Caco-2 (cell line): ENCODE measurements at regions not wholly inside any gene's neighbourhood (a gene's known extent, or its start where the extent isn't known, plus 50 kb on each side); places are given as distances from the start of the nearest gene placed in this dataset.

ENCODE experiments used
- BruUV-seq: library from RNA; stranded (reverse); fragments of 400-500 nt; replicated peaks from 2 replicates; lab custom pipeline; 2021; lab: Mats Ljungman, UMichigan
- CTCF ChIA-PET: fragments of 300-600 bp; sonication (Branson Sonifier 250); formaldehyde crosslinking; loops from one replicate; lab custom pipeline; 2022; ENCODE audit warnings: antibody characterized with exemption; lab: Charles Lee
- POLR2A ChIA-PET: fragments of 300-600 bp; sonication (Branson Sonifier 250); formaldehyde crosslinking; loops from one replicate; lab custom pipeline; 2022; ENCODE audit warnings: antibody characterized with exemption; lab: Charles Lee
- DNase-seq, 2 experiments: peaks; one replicate each; pipeline versions ENCODE4 v3.0.0 to v3.0.0-alpha.2; 2020 to 2022
- H3K27me3 ChIP-seq: replicated peaks from 2 replicates; pipeline ENCODE4 v1.6.0; 2011; ENCODE audit warnings: low read length; ENCODE audit not compliant: control insufficient read depth, insufficient read depth
- H3K36me3 ChIP-seq: 2 replicates; pipeline ENCODE4 v1.5.1; 2011; ENCODE audit warnings: low read length; ENCODE audit not compliant: control insufficient read depth, insufficient read depth
- H3K4me1 ChIP-seq: fragments of 250-450 bp; sonication (Bioruptor Pico); 2 replicates; pipeline ENCODE4 v1.5.1; 2020; ENCODE audit warnings: mild to moderate bottlenecking
- H3K4me3 ChIP-seq: 2 replicates; pipeline ENCODE4 v1.5.1; 2011; ENCODE audit warnings: low read depth, mild to moderate bottlenecking, control low read depth, low read length
- H3K9me3 ChIP-seq: fragments of 250-450 bp; sonication (Bioruptor Pico); 2 replicates; pipeline ENCODE4 v1.5.1; 2020; ENCODE audit warnings: mild to moderate bottlenecking, moderate library complexity
- H3K27ac Mint-ChIP-seq: one replicate; pipeline ENCODE4 v1.8.0; 2022; ENCODE audit warnings: mixed read lengths; ENCODE audit not compliant: unreplicated experiment
- H3K27me3 Mint-ChIP-seq: one replicate; pipeline ENCODE4 v1.8.0; 2022; ENCODE audit warnings: mixed read lengths; ENCODE audit not compliant: insufficient read depth, unreplicated experiment
- H3K36me3 Mint-ChIP-seq: one replicate; pipeline ENCODE4 v1.8.0; 2022; ENCODE audit warnings: mild to moderate bottlenecking, mixed read lengths; ENCODE audit not compliant: insufficient read depth, unreplicated experiment
- H3K4me1 Mint-ChIP-seq: one replicate; pipeline ENCODE4 v1.8.0; 2022; ENCODE audit warnings: low read depth, mixed read lengths; ENCODE audit not compliant: unreplicated experiment
- H3K4me3 Mint-ChIP-seq: one replicate; pipeline ENCODE4 v1.8.0; 2022; ENCODE audit warnings: mild to moderate bottlenecking, moderate library complexity, mixed read lengths; ENCODE audit not compliant: unreplicated experiment
- H3K9me3 Mint-ChIP-seq: one replicate; pipeline ENCODE4 v1.8.0; 2022; ENCODE audit warnings: mixed read lengths; ENCODE audit not compliant: unreplicated experiment
- intact Hi-C: fragments of 100-400 bp; cut with micrococcal nuclease; formaldehyde crosslinking; loops from one replicate; pipeline ENCODE4 v1.10.0; 2022; ENCODE audit not compliant: unreplicated experiment
- TF ChIP-seq, protein P1 (sequence below), 2 experiments: fragments of 200-600 bp in 1 of 2; IDR thresholded peaks; 1 replicate in 1 of 2; 2 replicates in 1 of 2; pipeline versions ENCODE4 v1.5.1 to v1.8.0; 2011 to 2022; ENCODE audit warnings: antibody characterized with exemption in 1 of 2, control low read depth in 1 of 2, inconsistent platforms in 1 of 2, low read depth in 1 of 2, low read length in 1 of 2, mild to moderate bottlenecking in 1 of 2, moderate library complexity in 1 of 2; ENCODE audit not compliant: insufficient read depth in 1 of 2, severe bottlenecking in 1 of 2, unreplicated experiment in 1 of 2

DNA sequence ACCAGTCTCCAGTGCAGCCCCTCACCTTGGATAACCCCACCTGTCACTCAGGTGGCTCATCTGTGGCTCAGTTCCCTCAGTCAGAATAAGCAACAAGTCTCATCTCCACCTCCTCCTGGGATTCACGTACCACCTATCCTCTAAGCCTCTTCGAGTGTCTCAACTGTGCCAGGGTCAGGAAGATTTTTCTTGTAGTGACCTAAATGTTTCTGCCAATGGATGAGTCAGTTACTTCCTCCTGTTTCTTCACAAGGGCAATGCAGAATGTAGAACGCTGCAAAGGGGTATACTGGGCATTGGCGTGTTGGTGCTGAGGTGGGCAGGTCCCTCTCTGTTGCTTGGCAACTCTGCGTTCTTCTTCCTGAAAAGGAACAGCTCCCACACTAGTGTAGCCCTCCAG is 213.3 kb upstream of the CXCR4 start:
- no TSS peak for BruUV-seq
- TF ChIP-seq, protein P1, sequence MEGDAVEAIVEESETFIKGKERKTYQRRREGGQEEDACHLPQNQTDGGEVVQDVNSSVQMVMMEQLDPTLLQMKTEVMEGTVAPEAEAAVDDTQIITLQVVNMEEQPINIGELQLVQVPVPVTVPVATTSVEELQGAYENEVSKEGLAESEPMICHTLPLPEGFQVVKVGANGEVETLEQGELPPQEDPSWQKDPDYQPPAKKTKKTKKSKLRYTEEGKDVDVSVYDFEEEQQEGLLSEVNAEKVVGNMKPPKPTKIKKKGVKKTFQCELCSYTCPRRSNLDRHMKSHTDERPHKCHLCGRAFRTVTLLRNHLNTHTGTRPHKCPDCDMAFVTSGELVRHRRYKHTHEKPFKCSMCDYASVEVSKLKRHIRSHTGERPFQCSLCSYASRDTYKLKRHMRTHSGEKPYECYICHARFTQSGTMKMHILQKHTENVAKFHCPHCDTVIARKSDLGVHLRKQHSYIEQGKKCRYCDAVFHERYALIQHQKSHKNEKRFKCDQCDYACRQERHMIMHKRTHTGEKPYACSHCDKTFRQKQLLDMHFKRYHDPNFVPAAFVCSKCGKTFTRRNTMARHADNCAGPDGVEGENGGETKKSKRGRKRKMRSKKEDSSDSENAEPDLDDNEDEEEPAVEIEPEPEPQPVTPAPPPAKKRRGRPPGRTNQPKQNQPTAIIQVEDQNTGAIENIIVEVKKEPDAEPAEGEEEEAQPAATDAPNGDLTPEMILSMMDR (IDR thresholded peaks at IDR 0.05; ENCODE audit: insufficient read depth in 1 of 2, low read depth in 1 of 2, low read length in 1 of 2, severe bottlenecking in 1 of 2, unreplicated experiment in 1 of 2): no peak
- Mint-ChIP-seq H3K9me3 (no peaks in the 10 kb centered on the region), H3K27me3 (peaks cover 6% of the 10 kb centered on the region), H3K4me3 (no peak overlapping the region), H3K27ac (no peak overlapping the region), H3K36me3 (no peaks in the 10 kb centered on the region), H3K4me1 (no peaks in the 10 kb centered on the region)
- intact Hi-C loops: no loop called here
- Histone ChIP-seq H3K27me3 (no peaks in the 10 kb centered on the region; the same call in 1 of the 2 replicates), H3K9me3 (no peaks in the 10 kb centered on the region), H3K4me3 (no peak overlapping the region), H3K36me3 (no peaks in the 10 kb centered on the region), H3K4me1 (no peaks in the 10 kb centered on the region)
- ChIA-PET CTCF (no interaction called here), POLR2A (no interaction called here)
- DNase-seq: no peak

DNA sequence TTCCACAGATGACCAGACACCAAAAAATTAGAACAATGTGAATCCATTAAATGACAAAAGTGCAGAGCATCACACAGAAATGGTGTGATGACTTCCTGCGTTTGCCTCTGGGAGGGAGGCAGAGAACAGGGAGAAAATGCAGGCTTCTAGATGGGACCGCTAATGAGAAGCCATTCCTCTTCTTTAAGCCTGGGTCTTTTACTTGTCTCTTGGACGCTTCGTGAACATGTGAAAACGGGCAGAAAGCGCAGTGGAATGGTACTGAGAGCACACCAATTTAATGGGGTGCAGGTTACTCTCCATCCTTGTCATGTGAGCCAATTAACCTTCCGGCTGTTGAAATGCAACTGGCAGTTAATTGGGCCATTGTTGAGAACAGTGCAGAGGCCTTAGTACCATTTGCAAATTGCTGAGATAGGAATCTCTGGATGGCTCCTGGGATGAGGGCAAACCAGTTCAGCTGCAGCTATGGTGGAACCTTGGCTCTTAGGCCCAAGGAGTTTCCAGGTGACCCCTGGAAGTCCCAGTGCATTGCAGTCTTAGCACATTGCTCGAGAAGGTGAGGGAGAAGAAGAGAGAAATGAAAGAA is 210.4 kb upstream of the CXCR4 start:
- Mint-ChIP-seq H3K27me3 (peaks cover 6% of the 10 kb centered on the region), H3K27ac (no peak overlapping the region), H3K36me3 (no peaks in the 10 kb centered on the region), H3K9me3 (no peaks in the 10 kb centered on the region), H3K4me3 (no peak overlapping the region), H3K4me1 (peaks cover 12% of the 10 kb centered on the region)
- Histone ChIP-seq H3K27me3 (no peaks in the 10 kb centered on the region; the same call in 1 of the 2 replicates), H3K9me3 (no peaks in the 10 kb centered on the region), H3K36me3 (no peaks in the 10 kb centered on the region), H3K4me1 (no peaks in the 10 kb centered on the region), H3K4me3 (no peak overlapping the region)
- CTCF ChIA-PET: no interaction called here
- BruUV-seq: no TSS peak
- intact Hi-C loops: no loop called here
- POLR2A ChIA-PET: interaction anchor here (0.5 kb wide), 1 partner anchor 163 kb away, joined by 4 read pairs; no protein-coding TSS in a partner anchor
- TF ChIP-seq, protein P1 (IDR thresholded peaks at IDR 0.05; ENCODE audit: insufficient read depth in 1 of 2, low read depth in 1 of 2, low read length in 1 of 2, severe bottlenecking in 1 of 2, unreplicated experiment in 1 of 2): no peak
- DNase-seq: no peak

DNA sequence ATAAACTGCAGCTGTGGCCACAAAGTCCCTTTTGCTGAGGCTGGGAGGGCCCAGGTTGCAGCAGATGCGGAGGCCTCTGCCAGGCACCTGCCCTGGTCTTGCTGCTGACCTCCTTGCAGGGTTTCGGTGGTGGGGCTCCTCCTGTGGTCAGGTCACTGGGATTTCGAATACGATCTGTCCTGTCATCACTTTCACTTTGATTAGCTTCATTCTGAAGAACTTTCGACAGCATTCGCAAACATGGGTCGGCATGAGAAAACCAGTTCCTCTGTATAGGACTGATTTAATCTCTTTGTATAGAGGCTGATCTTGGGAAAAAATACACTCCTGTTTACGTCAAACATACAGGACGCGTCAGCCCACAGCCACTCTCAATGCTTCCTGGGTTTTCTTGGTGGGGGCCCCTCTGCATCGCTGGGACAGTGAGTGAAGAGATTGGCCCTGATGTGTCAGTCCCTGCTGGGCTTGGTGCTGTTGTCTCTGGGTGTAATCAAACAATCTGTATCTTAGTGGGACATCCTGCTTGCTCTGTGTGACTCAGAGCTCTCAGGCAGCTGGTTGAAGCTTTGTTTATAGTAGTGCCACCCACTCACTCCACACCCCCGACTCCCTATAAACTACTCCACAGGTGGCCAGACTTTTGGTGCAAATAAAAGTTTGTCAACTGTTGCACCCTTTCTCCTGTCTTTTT is 209.4 kb upstream of the CXCR4 start:
- H3K36me3 Mint-ChIP-seq: no peaks in the 10 kb centered on the region
- no peaks in the 10 kb centered on the region for H3K36me3 ChIP-seq
- no peaks in the 10 kb centered on the region for H3K9me3 Mint-ChIP-seq
- no peaks in the 10 kb centered on the region for H3K4me1 ChIP-seq
- H3K4me3 ChIP-seq: no peak overlapping the region
- H3K27me3 Mint-ChIP-seq: peaks cover 6% of the 10 kb centered on the region
- ChIA-PET CTCF (no interaction called here), POLR2A (no interaction called here)
- no peak overlapping the region for H3K4me3 Mint-ChIP-seq
- no peak overlapping the region for H3K27ac Mint-ChIP-seq
- no TSS peak for BruUV-seq
- no peak for DNase-seq
- TF ChIP-seq, protein P1 (IDR thresholded peaks at IDR 0.05; ENCODE audit: insufficient read depth in 1 of 2, low read depth in 1 of 2, low read length in 1 of 2, severe bottlenecking in 1 of 2, unreplicated experiment in 1 of 2): no peak
- H3K9me3 ChIP-seq: no peaks in the 10 kb centered on the region
- intact Hi-C loops: no loop called here
- peaks cover 12% of the 10 kb centered on the region for H3K4me1 Mint-ChIP-seq
- H3K27me3 ChIP-seq: no peaks in the 10 kb centered on the region
